GM12891 (cell line): ENCODE measurements at regions not wholly inside any gene's neighbourhood (a gene's known extent, or its start where the extent isn't known, plus 50 kb on each side); places are given as distances from the start of the nearest gene placed in this dataset.

ENCODE experiments used
- PAX5 ChIP-seq: IDR thresholded peaks from 2 replicates; pipeline ENCODE4 v1.6.1; 2011; ENCODE audit warnings: low read length, moderate library complexity, mild to moderate bottlenecking; ENCODE audit not compliant: insufficient read depth, severe bottlenecking
- POLR2A ChIP-seq: IDR thresholded peaks from 2 replicates; pipeline ENCODE4 v1.6.1; 2011; ENCODE audit warnings: low read depth, low read length, control low read depth
- POLR2AphosphoS5 ChIP-seq: IDR thresholded peaks from 2 replicates; pipeline ENCODE4 v1.6.1; 2011; ENCODE audit warnings: low read depth, low read length, control low read depth
- SPI1 ChIP-seq: IDR thresholded peaks from 2 replicates; pipeline ENCODE4 v1.6.1; 2011; ENCODE audit warnings: low read depth, low read length, control low read depth
- TAF1 ChIP-seq: IDR thresholded peaks from 2 replicates; pipeline ENCODE4 v1.6.1; 2011; ENCODE audit warnings: low read depth, low read length, control low read depth

- TF ChIP-seq POLR2AphosphoS5 (no peak), POLR2A (no peak), TAF1 (no peak), SPI1 (no peak), PAX5 (no peak)
Observed at GRCh38 chr16:73387979-73388378, 340.1 kb upstream of the ZFHX3 start.
